ENCODE measurements at regions not wholly inside any gene's neighbourhood (a gene's known extent, or its start where the extent isn't known, plus 50 kb on each side); places are given as distances from the start of the nearest gene placed in this dataset.

- intact Hi-C loops (cut with DNase I) = no loop called here
- Histone ChIP-seq H3K4me1 (ENCODE audit: control insufficient read depth, insufficient read depth, low read length) (no peaks in the 10 kb centered on the region), H3K4me3 (ENCODE audit: low read length) (no peak overlapping the region), H3K27me3 (ENCODE audit: control insufficient read depth, insufficient read depth) (no peaks in the 10 kb centered on the region), H3K9me3 (ENCODE audit: control insufficient read depth, low read length) (no peaks in the 10 kb centered on the region), H3K27ac (ENCODE audit: low read length) (no peak overlapping the region)
- no peak for DNase-seq
- no peak for ATAC-seq
- WGBS = 95% methylated on average over 3 of the region's 3 CpGs
These were observed 165.4 kb downstream of the MIS18A start for GRCh38 chr21:32113486-32113885.

- intact Hi-C loops (cut with DNase I) = no loop called here
These were observed 166.7 kb downstream of the MIS18A start for GRCh38 chr21:32112195-32112594.

GRCh38 chr21:32108566-32108965 is 170.3 kb downstream of the MIS18A start:
- ATAC-seq = no peak
- intact Hi-C loops (cut with DNase I) = no loop called here
- H3K9me3 ChIP-seq (ENCODE audit: control insufficient read depth, low read length) = no peaks in the 10 kb centered on the region
- no peaks in the 10 kb centered on the region for H3K4me1 ChIP-seq (ENCODE audit: control insufficient read depth, insufficient read depth, low read length)
- WGBS = 92% methylated on average over 2 of the region's 2 CpGs
- H3K27me3 ChIP-seq (ENCODE audit: control insufficient read depth, insufficient read depth) = no peaks in the 10 kb centered on the region
- H3K27ac ChIP-seq (ENCODE audit: low read length) = no peak overlapping the region
- H3K4me3 ChIP-seq (ENCODE audit: low read length) = no peak overlapping the region
- no peak for DNase-seq

More at GRCh38 chr21:32112195-32112594, 166.7 kb downstream of the MIS18A start:
- Histone ChIP-seq H3K4me3 (ENCODE audit: low read length) (no peak overlapping the region), H3K27me3 (ENCODE audit: control insufficient read depth, insufficient read depth) (no peaks in the 10 kb centered on the region), H3K27ac (ENCODE audit: low read length) (no peak overlapping the region), H3K4me1 (ENCODE audit: control insufficient read depth, insufficient read depth, low read length) (no peaks in the 10 kb centered on the region), H3K9me3 (ENCODE audit: control insufficient read depth, low read length) (no peaks in the 10 kb centered on the region)
- 74% methylated on average over 1 of the region's 1 CpG for WGBS
- DNase-seq (no peak), ATAC-seq (no peak)

- DNase-seq (no peak), ATAC-seq (no peak)
- no peaks in the 10 kb centered on the region for H3K4me1 ChIP-seq (ENCODE audit: control insufficient read depth, insufficient read depth, low read length)
- H3K9me3 ChIP-seq (ENCODE audit: control insufficient read depth, low read length) = no peaks in the 10 kb centered on the region
- intact Hi-C loops (cut with DNase I) = no loop called here
- no peak overlapping the region for H3K27ac ChIP-seq (ENCODE audit: low read length)
- no peaks in the 10 kb centered on the region for H3K27me3 ChIP-seq (ENCODE audit: control insufficient read depth, insufficient read depth)
- no peak overlapping the region for H3K4me3 ChIP-seq (ENCODE audit: low read length)
- 97% methylated on average over 1 of the region's 1 CpG for WGBS
These were observed 175.5 kb downstream of the MIS18A start for GRCh38 chr21:32103361-32103760.

GRCh38 chr21:32102426-32102825 is 176.4 kb downstream of the MIS18A start:
- Histone ChIP-seq H3K9me3 (ENCODE audit: control insufficient read depth, low read length) (no peaks in the 10 kb centered on the region), H3K27me3 (ENCODE audit: control insufficient read depth, insufficient read depth) (no peaks in the 10 kb centered on the region), H3K4me3 (ENCODE audit: low read length) (no peak overlapping the region), H3K27ac (ENCODE audit: low read length) (no peak overlapping the region), H3K4me1 (ENCODE audit: control insufficient read depth, insufficient read depth, low read length) (no peaks in the 10 kb centered on the region)
- 94% methylated on average over 1 of the region's 1 CpG for WGBS
- intact Hi-C loops (cut with DNase I) = no loop called here
- ATAC-seq (no peak), DNase-seq (no peak)

- DNase-seq (no peak), ATAC-seq (no peak)
- Histone ChIP-seq H3K9me3 (ENCODE audit: control insufficient read depth, low read length) (no peaks in the 10 kb centered on the region), H3K4me3 (ENCODE audit: low read length) (no peak overlapping the region), H3K4me1 (ENCODE audit: control insufficient read depth, insufficient read depth, low read length) (peaks cover 5% of the 10 kb centered on the region), H3K27ac (ENCODE audit: low read length) (no peak overlapping the region), H3K27me3 (ENCODE audit: control insufficient read depth, insufficient read depth) (no peaks in the 10 kb centered on the region)
- 64% methylated on average over 3 of the region's 3 CpGs for WGBS
- intact Hi-C loops (cut with DNase I) = no loop called here
These were observed 177.6 kb downstream of the MIS18A start for GRCh38 chr21:32101277-32101676.

GRCh38 chr21:32100423-32100822 is 178.4 kb downstream of the MIS18A start:
- WGBS = 76% methylated on average over 5 of the region's 5 CpGs
- H3K4me1 ChIP-seq (ENCODE audit: control insufficient read depth, insufficient read depth, low read length) = peaks cover 5% of the 10 kb centered on the region
- intact Hi-C loops (cut with DNase I) = no loop called here
- H3K4me3 ChIP-seq (ENCODE audit: low read length) = no peak overlapping the region
- ATAC-seq (no peak), DNase-seq (no peak)
- no peaks in the 10 kb centered on the region for H3K9me3 ChIP-seq (ENCODE audit: control insufficient read depth, low read length)
- no peak overlapping the region for H3K27ac ChIP-seq (ENCODE audit: low read length)
- H3K27me3 ChIP-seq (ENCODE audit: control insufficient read depth, insufficient read depth) = no peaks in the 10 kb centered on the region

GRCh38 chr21:32099812-32100416 is 178.9 kb downstream of the MIS18A start:
- H3K4me3 ChIP-seq (ENCODE audit: low read length) = no peak overlapping the region
- peaks cover 5% of the 10 kb centered on the region for H3K4me1 ChIP-seq (ENCODE audit: control insufficient read depth, insufficient read depth, low read length)
- no peak for ATAC-seq
- intact Hi-C loops (cut with DNase I) = loop anchor here in 1 of 4 donors (5.0 kb wide), 1 partner anchor 157 kb away; no protein-coding TSS in a partner anchor
- no peaks in the 10 kb centered on the region for H3K9me3 ChIP-seq (ENCODE audit: control insufficient read depth, low read length)
- H3K27me3 ChIP-seq (ENCODE audit: control insufficient read depth, insufficient read depth) = no peaks in the 10 kb centered on the region
- DNase-seq = no peak
- 87% methylated on average over 5 of the region's 5 CpGs for WGBS
- no peak overlapping the region for H3K27ac ChIP-seq (ENCODE audit: low read length)

GRCh38 chr21:32096411-32096810 is 182.4 kb downstream of the MIS18A start:
- Histone ChIP-seq H3K4me3 (ENCODE audit: low read length) (no peak overlapping the region), H3K27me3 (ENCODE audit: control insufficient read depth, insufficient read depth) (no peaks in the 10 kb centered on the region), H3K27ac (ENCODE audit: low read length) (no peak overlapping the region), H3K9me3 (ENCODE audit: control insufficient read depth, low read length) (no peaks in the 10 kb centered on the region), H3K4me1 (ENCODE audit: control insufficient read depth, insufficient read depth, low read length) (peaks cover 7% of the 10 kb centered on the region)
- intact Hi-C loops (cut with DNase I) = loop anchor here in 1 of 4 donors (5.0 kb wide), 1 partner anchor 161 kb away; no protein-coding TSS in a partner anchor
- ATAC-seq (peak; percentile 33 to 52), DNase-seq (peak in 2 of 3 donors; percentile 51 to 72)
- WGBS = 23% methylated on average over 3 of the region's 3 CpGs

GRCh38 chr21:32094804-32095203 is 184.0 kb downstream of the MIS18A start:
- H3K27ac ChIP-seq (ENCODE audit: low read length) = no peak overlapping the region
- 25% methylated on average over 2 of the region's 2 CpGs for WGBS
- DNase-seq = no peak
- H3K4me3 ChIP-seq (ENCODE audit: low read length) = no peak overlapping the region
- peaks cover 7% of the 10 kb centered on the region for H3K4me1 ChIP-seq (ENCODE audit: control insufficient read depth, insufficient read depth, low read length)
- ATAC-seq = peak; percentile 47 to 55
- no peaks in the 10 kb centered on the region for H3K9me3 ChIP-seq (ENCODE audit: control insufficient read depth, low read length)
- H3K27me3 ChIP-seq (ENCODE audit: control insufficient read depth, insufficient read depth) = no peaks in the 10 kb centered on the region
- intact Hi-C loops (cut with DNase I) = loop anchor here in 1 of 4 donors (5.0 kb wide), 1 partner anchor 162 kb away; no protein-coding TSS in a partner anchor

- 72% methylated on average over 7 of the region's 7 CpGs for WGBS
- DNase-seq (peak; percentile 18 to 77 (median 73)), ATAC-seq (peak; percentile 64 to 87)
- peak overlapping the region; percentile 65 for H3K27ac ChIP-seq (ENCODE audit: low read length)
- peaks cover 7% of the 10 kb centered on the region for H3K4me1 ChIP-seq (ENCODE audit: control insufficient read depth, insufficient read depth, low read length)
- H3K27me3 ChIP-seq (ENCODE audit: control insufficient read depth, insufficient read depth) = no peaks in the 10 kb centered on the region
- no peak overlapping the region for H3K4me3 ChIP-seq (ENCODE audit: low read length)
- no peaks in the 10 kb centered on the region for H3K9me3 ChIP-seq (ENCODE audit: control insufficient read depth, low read length)
- intact Hi-C loops (cut with DNase I) = no loop called here
These were observed 185.0 kb downstream of the MIS18A start for GRCh38 chr21:32093646-32094462.

Data from right cardiac atrium (tissue), 5 donors.